ENCODE measurements at regions not wholly inside any gene's neighbourhood (a gene's known extent, or its start where the extent isn't known, plus 50 kb on each side); places are given as distances from the start of the nearest gene placed in this dataset.
"Not testable (repeated sequence)": the region's sequence is repeated elsewhere in the genome, so short reads cannot be mapped to it uniquely, and the experiment has no call there.

- no peak for DNase-seq
- in situ Hi-C loops (cut with HindIII; ENCODE audit: low pct_ligation_motif_present, low pct_unique_long_range_greater_than_20kb, low sequenced_read_pairs): no loop called here
Measured at GRCh38 chr13:111486331-111486730, 165.9 kb downstream of the TEX29 start.

- in situ Hi-C loops (cut with HindIII; ENCODE audit: low pct_ligation_motif_present, low pct_unique_long_range_greater_than_20kb, low sequenced_read_pairs): no loop called here
Measured at GRCh38 chr13:111486801-111487200, 166.4 kb downstream of the TEX29 start.

GRCh38 chr13:111488486-111489132 is 168.2 kb downstream of the TEX29 start:
- in situ Hi-C loops (cut with HindIII; ENCODE audit: low pct_ligation_motif_present, low pct_unique_long_range_greater_than_20kb, low sequenced_read_pairs): no loop called here
- DNase-seq: no peak

More at GRCh38 chr13:111486801-111487200, 166.4 kb downstream of the TEX29 start:
- DNase-seq: no peak

- in situ Hi-C loops (cut with HindIII; ENCODE audit: low pct_ligation_motif_present, low pct_unique_long_range_greater_than_20kb, low sequenced_read_pairs): no loop called here
Measured at GRCh38 chr13:111489301-111489700, 168.9 kb downstream of the TEX29 start.

GRCh38 chr13:111490611-111491010 is 170.2 kb downstream of the TEX29 start:
- in situ Hi-C loops (cut with HindIII; ENCODE audit: low pct_ligation_motif_present, low pct_unique_long_range_greater_than_20kb, low sequenced_read_pairs): no loop called here
- no peak for DNase-seq

More at GRCh38 chr13:111489301-111489700, 168.9 kb downstream of the TEX29 start:
- no peak for DNase-seq

GRCh38 chr13:111491021-111491420 is 170.6 kb downstream of the TEX29 start:
- in situ Hi-C loops (cut with HindIII; ENCODE audit: low pct_ligation_motif_present, low pct_unique_long_range_greater_than_20kb, low sequenced_read_pairs): no loop called here
- no peak for DNase-seq

- in situ Hi-C loops (cut with HindIII; ENCODE audit: low pct_ligation_motif_present, low pct_unique_long_range_greater_than_20kb, low sequenced_read_pairs): no loop called here
- no peak for DNase-seq
Measured at GRCh38 chr13:111491659-111492058, 171.2 kb downstream of the TEX29 start.

GRCh38 chr13:111492341-111492950 is 172.0 kb downstream of the TEX29 start:
- DNase-seq: no peak
- in situ Hi-C loops (cut with HindIII; ENCODE audit: low pct_ligation_motif_present, low pct_unique_long_range_greater_than_20kb, low sequenced_read_pairs): no loop called here

GRCh38 chr13:111492958-111493357 is 172.5 kb downstream of the TEX29 start:
- DNase-seq: no peak
- in situ Hi-C loops (cut with HindIII; ENCODE audit: low pct_ligation_motif_present, low pct_unique_long_range_greater_than_20kb, low sequenced_read_pairs): no loop called here

- DNase-seq: no peak
Measured at GRCh38 chr13:111493468-111493867, 173.0 kb downstream of the TEX29 start.

GRCh38 chr13:111494641-111495040 is 174.2 kb downstream of the TEX29 start:
- DNase-seq: no peak
- in situ Hi-C loops (cut with HindIII; ENCODE audit: low pct_ligation_motif_present, low pct_unique_long_range_greater_than_20kb, low sequenced_read_pairs): no loop called here

More at GRCh38 chr13:111493468-111493867, 173.0 kb downstream of the TEX29 start:
- in situ Hi-C loops (cut with HindIII; ENCODE audit: low pct_ligation_motif_present, low pct_unique_long_range_greater_than_20kb, low sequenced_read_pairs): no loop called here

GRCh38 chr13:111501596-111502535 is 181.4 kb downstream of the TEX29 start:
- in situ Hi-C loops (cut with HindIII; ENCODE audit: low pct_ligation_motif_present, low pct_unique_long_range_greater_than_20kb, low sequenced_read_pairs): not testable (repeated sequence)

GRCh38 chr13:111502957-111503356 is 182.5 kb downstream of the TEX29 start:
- DNase-seq: no peak
- in situ Hi-C loops (cut with HindIII; ENCODE audit: low pct_ligation_motif_present, low pct_unique_long_range_greater_than_20kb, low sequenced_read_pairs): no loop called here

More at GRCh38 chr13:111501596-111502535, 181.4 kb downstream of the TEX29 start:
- DNase-seq: not testable (repeated sequence)

- DNase-seq: no peak
- in situ Hi-C loops (cut with HindIII; ENCODE audit: low pct_ligation_motif_present, low pct_unique_long_range_greater_than_20kb, low sequenced_read_pairs): no loop called here
Measured at GRCh38 chr13:111503376-111503775, 182.9 kb downstream of the TEX29 start.

GRCh38 chr13:111503905-111504695 is 183.7 kb downstream of the TEX29 start:
- no peak for DNase-seq
- in situ Hi-C loops (cut with HindIII; ENCODE audit: low pct_ligation_motif_present, low pct_unique_long_range_greater_than_20kb, low sequenced_read_pairs): no loop called here

GRCh38 chr13:111505175-111505777 is 184.8 kb downstream of the TEX29 start:
- DNase-seq: no peak

GRCh38 chr13:111506125-111506524 is 185.7 kb downstream of the TEX29 start:
- in situ Hi-C loops (cut with HindIII; ENCODE audit: low pct_ligation_motif_present, low pct_unique_long_range_greater_than_20kb, low sequenced_read_pairs): no loop called here

More at GRCh38 chr13:111505175-111505777, 184.8 kb downstream of the TEX29 start:
- in situ Hi-C loops (cut with HindIII; ENCODE audit: low pct_ligation_motif_present, low pct_unique_long_range_greater_than_20kb, low sequenced_read_pairs): no loop called here

GRCh38 chr13:111506621-111507020 is 186.2 kb downstream of the TEX29 start:
- in situ Hi-C loops (cut with HindIII; ENCODE audit: low pct_ligation_motif_present, low pct_unique_long_range_greater_than_20kb, low sequenced_read_pairs): no loop called here
- DNase-seq: no peak

More at GRCh38 chr13:111506125-111506524, 185.7 kb downstream of the TEX29 start:
- no peak for DNase-seq

All from ACHN (cell line).